ENCODE measurements at regions not wholly inside any gene's neighbourhood (a gene's known extent, or its start where the extent isn't known, plus 50 kb on each side); places are given as distances from the start of the nearest gene placed in this dataset.

- no peaks in the 10 kb centered on the region for H3K36me3 Mint-ChIP-seq (ENCODE audit: insufficient read depth, unreplicated experiment)
- Histone ChIP-seq H3K27me3 (replicated peaks; ENCODE audit: control insufficient read depth, insufficient read depth, low read length) (no peaks in the 10 kb centered on the region), H3K4me1 (peaks cover 3% of the 10 kb centered on the region; the same call in 1 of the 2 replicates), H3K4me3 (ENCODE audit: low read depth, low read length) (no peak overlapping the region), H3K9me3 (no peaks in the 10 kb centered on the region), H3K36me3 (ENCODE audit: control insufficient read depth, insufficient read depth, low read length) (no peaks in the 10 kb centered on the region)
- ChIA-PET POLR2A (no interaction called here), CTCF (no interaction called here)
- no peak for TF ChIP-seq CTCF (IDR thresholded peaks at IDR 0.05; ENCODE audit: insufficient read depth in 1 of 2, low read depth in 1 of 2, low read length in 1 of 2, severe bottlenecking in 1 of 2, unreplicated experiment in 1 of 2)
- no TSS peak for BruUV-seq (replicated peaks)
- H3K9me3 Mint-ChIP-seq (ENCODE audit: unreplicated experiment), result no peaks in the 10 kb centered on the region
- peaks cover 14% of the 10 kb centered on the region for H3K4me1 Mint-ChIP-seq (ENCODE audit: low read depth, unreplicated experiment)
- no peak overlapping the region for H3K27ac Mint-ChIP-seq (ENCODE audit: unreplicated experiment)
- DNase-seq, result no peak
- no peak overlapping the region for H3K4me3 Mint-ChIP-seq (ENCODE audit: unreplicated experiment)
- no peaks in the 10 kb centered on the region for H3K27me3 Mint-ChIP-seq (ENCODE audit: insufficient read depth, unreplicated experiment)
- intact Hi-C loops (cut with micrococcal nuclease; ENCODE audit: unreplicated experiment), result loop anchor here (5.0 kb wide), 1 partner anchor 78 kb away; no protein-coding TSS in a partner anchor
Observed at GRCh38 chr1:193540511-193540910, 354.1 kb upstream of the B3GALT2 start.

GRCh38 chr1:193539731-193540459 is 353.5 kb upstream of the B3GALT2 start:
- Mint-ChIP-seq H3K4me1 (ENCODE audit: low read depth, unreplicated experiment) (peaks cover 14% of the 10 kb centered on the region), H3K4me3 (ENCODE audit: unreplicated experiment) (no peak overlapping the region), H3K36me3 (ENCODE audit: insufficient read depth, unreplicated experiment) (no peaks in the 10 kb centered on the region), H3K9me3 (ENCODE audit: unreplicated experiment) (no peaks in the 10 kb centered on the region), H3K27me3 (ENCODE audit: insufficient read depth, unreplicated experiment) (no peaks in the 10 kb centered on the region), H3K27ac (ENCODE audit: unreplicated experiment) (no peak overlapping the region)
- no peaks in the 10 kb centered on the region for H3K27me3 ChIP-seq (replicated peaks; ENCODE audit: control insufficient read depth, insufficient read depth, low read length)
- peaks cover 3% of the 10 kb centered on the region; the same call in 1 of the 2 replicates for H3K4me1 ChIP-seq
- POLR2A ChIA-PET, result no interaction called here
- no peak for DNase-seq
- H3K4me3 ChIP-seq (ENCODE audit: low read depth, low read length), result no peak overlapping the region
- no peaks in the 10 kb centered on the region for H3K36me3 ChIP-seq (ENCODE audit: control insufficient read depth, insufficient read depth, low read length)
- CTCF ChIA-PET, result no interaction called here
- no peaks in the 10 kb centered on the region for H3K9me3 ChIP-seq
- no peak for TF ChIP-seq CTCF (IDR thresholded peaks at IDR 0.05; ENCODE audit: insufficient read depth in 1 of 2, low read depth in 1 of 2, low read length in 1 of 2, severe bottlenecking in 1 of 2, unreplicated experiment in 1 of 2)
- intact Hi-C loops (cut with micrococcal nuclease; ENCODE audit: unreplicated experiment), result loop anchor here (5.0 kb wide), 1 partner anchor 78 kb away; no protein-coding TSS in a partner anchor
- no TSS peak for BruUV-seq (replicated peaks)

GRCh38 chr1:193538680-193539079 is 352.3 kb upstream of the B3GALT2 start:
- H3K27ac Mint-ChIP-seq (ENCODE audit: unreplicated experiment), result no peak overlapping the region
- H3K4me3 Mint-ChIP-seq (ENCODE audit: unreplicated experiment), result no peak overlapping the region
- H3K4me3 ChIP-seq (ENCODE audit: low read depth, low read length), result no peak overlapping the region
- CTCF ChIA-PET, result no interaction called here
- no peaks in the 10 kb centered on the region for H3K27me3 ChIP-seq (replicated peaks; ENCODE audit: control insufficient read depth, insufficient read depth, low read length)
- peaks cover 14% of the 10 kb centered on the region for H3K4me1 Mint-ChIP-seq (ENCODE audit: low read depth, unreplicated experiment)
- no peak for DNase-seq
- H3K9me3 ChIP-seq, result no peaks in the 10 kb centered on the region
- TF ChIP-seq CTCF (IDR thresholded peaks at IDR 0.05; ENCODE audit: insufficient read depth in 1 of 2, low read depth in 1 of 2, low read length in 1 of 2, severe bottlenecking in 1 of 2, unreplicated experiment in 1 of 2), result no peak
- H3K4me1 ChIP-seq, result peaks cover 2% of the 10 kb centered on the region; the same call in 1 of the 2 replicates
- intact Hi-C loops (cut with micrococcal nuclease; ENCODE audit: unreplicated experiment), result no loop called here
- BruUV-seq (replicated peaks), result no TSS peak
- H3K9me3 Mint-ChIP-seq (ENCODE audit: unreplicated experiment), result no peaks in the 10 kb centered on the region
- H3K36me3 Mint-ChIP-seq (ENCODE audit: insufficient read depth, unreplicated experiment), result no peaks in the 10 kb centered on the region
- POLR2A ChIA-PET, result no interaction called here
- H3K27me3 Mint-ChIP-seq (ENCODE audit: insufficient read depth, unreplicated experiment), result no peaks in the 10 kb centered on the region
- no peaks in the 10 kb centered on the region for H3K36me3 ChIP-seq (ENCODE audit: control insufficient read depth, insufficient read depth, low read length)
